GM12878 (cell line): ENCODE measurements at regions not wholly inside any gene's neighbourhood (a gene's known extent, or its start where the extent isn't known, plus 50 kb on each side); places are given as distances from the start of the nearest gene placed in this dataset.

Experiments
- CTCF ChIP-seq, 3 experiments: IDR thresholded peaks in 2 of 3; conservative IDR thresholded peaks in 1 of 3; 2 replicates each; pipeline ENCODE4 v1.5.1; 2011; ENCODE audit warnings: low read depth in 3 of 3, low read length in 3 of 3, mild to moderate bottlenecking in 3 of 3, control low read depth in 2 of 3, moderate library complexity in 2 of 3, inconsistent platforms in 1 of 3, mixed read lengths in 1 of 3; ENCODE audit not compliant: control insufficient read depth in 2 of 3, insufficient read depth in 1 of 3; ENCODE audit errors: extremely low read depth in 1 of 3
- YBX1 ChIP-seq: fragments of 450-650 bp; IDR thresholded peaks from 2 replicates; pipeline ENCODE4 v1.6.1; 2016; ENCODE audit warnings: antibody characterized with exemption

GRCh38 chr4:189200353-189200752, 740.3 kb upstream of the FRG1 start:
- no peak for TF ChIP-seq YBX1
- TF ChIP-seq CTCF (IDR thresholded peaks at IDR 0.05 in 2 of 3, conservative IDR thresholded peaks at IDR 0.05 in 1 of 3; ENCODE audit: control insufficient read depth in 2 of 3, extremely low read depth in 1 of 3, insufficient read depth in 1 of 3, low read depth in 3 of 3, low read length in 3 of 3): no peak
